ENCODE measurements at regions not wholly inside any gene's neighbourhood (a gene's known extent, or its start where the extent isn't known, plus 50 kb on each side); places are given as distances from the start of the nearest gene placed in this dataset.

- TF ChIP-seq EZH2 (IDR thresholded peaks at IDR 0.05) = no peak
- TF ChIP-seq CTCF (IDR thresholded peaks at IDR 0.05 in 2 of 3, conservative IDR thresholded peaks at IDR 0.05 in 1 of 3; ENCODE audit: borderline replicate concordance in 1 of 3, insufficient read depth in 1 of 3, low read depth in 2 of 3, low read length in 2 of 3) = no peak
- no peak for TF ChIP-seq POLR2A (IDR thresholded peaks at IDR 0.05; ENCODE audit: borderline replicate concordance, extremely low read depth, insufficient read depth, insufficient read length)
- no peak for TF ChIP-seq FOSL1 (IDR thresholded peaks at IDR 0.05; ENCODE audit: low read depth)
- no peak for TF ChIP-seq POLR2AphosphoS5 (IDR thresholded peaks at IDR 0.05; ENCODE audit: low read depth, low read length)
- no peak for TF ChIP-seq SP1 (IDR thresholded peaks at IDR 0.05; ENCODE audit: low read depth)
- no peak for TF ChIP-seq REST (IDR thresholded peaks at IDR 0.05; ENCODE audit: low read depth)
These were observed 146.3 kb downstream of the ARL6IP6 start for GRCh38 chr2:152864601-152865149.

Data from HCT116 (cell line).